ENCODE measurements at regions not wholly inside any gene's neighbourhood (a gene's known extent, or its start where the extent isn't known, plus 50 kb on each side); places are given as distances from the start of the nearest gene placed in this dataset.

- TF ChIP-seq CTCF (IDR thresholded peaks at IDR 0.05; ENCODE audit: low read depth, low read length, missing input control) (no peak), RAD21 (IDR thresholded peaks at IDR 0.05) (no peak)
Observed at GRCh38 chr1:38563942-38564735, 295.4 kb downstream of the RRAGC start.

Data from liver (tissue), 3 donors.